Chondrocyte (in vitro differentiated cells): ENCODE measurements at regions not wholly inside any gene's neighbourhood (a gene's known extent, or its start where the extent isn't known, plus 50 kb on each side); places are given as distances from the start of the nearest gene placed in this dataset.
"Not testable (repeated sequence)": the region's sequence is repeated elsewhere in the genome, so short reads cannot be mapped to it uniquely, and the experiment has no call there.

Experiments used
- DNase-seq: peaks from one replicate; pipeline ENCODE4 v3.0.0; 2021; ENCODE audit warnings: mixed read lengths, low spot score
- H3K27ac Mint-ChIP-seq: one replicate; pipeline ENCODE4 v1.8.0; 2021; ENCODE audit warnings: mild to moderate bottlenecking, moderate library complexity, mixed read lengths; ENCODE audit not compliant: unreplicated experiment
- H3K27me3 Mint-ChIP-seq: 2 replicates; pipeline ENCODE4 v1.8.0; 2021; ENCODE audit warnings: low read depth, mixed read lengths
- H3K36me3 Mint-ChIP-seq: 2 replicates; pipeline ENCODE4 v1.8.0; 2021; ENCODE audit warnings: low read depth, mixed read lengths
- H3K4me1 Mint-ChIP-seq: 2 replicates; pipeline ENCODE4 v1.8.0; 2021; ENCODE audit warnings: low read depth, mild to moderate bottlenecking, mixed read lengths
- H3K4me3 Mint-ChIP-seq: one replicate; pipeline ENCODE4 v1.8.0; 2021; ENCODE audit warnings: mild to moderate bottlenecking, moderate library complexity, mixed read lengths; ENCODE audit not compliant: unreplicated experiment
- H3K9me3 Mint-ChIP-seq: 2 replicates; pipeline ENCODE4 v1.8.0; 2021; ENCODE audit warnings: low read depth, mixed read lengths
- TF ChIP-seq, protein P1 (sequence below): fragments of 200-600 bp; sonication (generic); IDR thresholded peaks from 2 replicates; pipeline ENCODE4 v1.5.0; 2021; ENCODE audit warnings: antibody characterized with exemption, mild to moderate bottlenecking, moderate library complexity

GRCh38 chr3:187855131-187855530 is 109.9 kb upstream of the BCL6 start:
- H3K4me3 Mint-ChIP-seq: no peak overlapping the region
- H3K9me3 Mint-ChIP-seq: peaks cover 6% of the 10 kb centered on the region
- H3K36me3 Mint-ChIP-seq: no peaks in the 10 kb centered on the region
- TF ChIP-seq, protein P1, sequence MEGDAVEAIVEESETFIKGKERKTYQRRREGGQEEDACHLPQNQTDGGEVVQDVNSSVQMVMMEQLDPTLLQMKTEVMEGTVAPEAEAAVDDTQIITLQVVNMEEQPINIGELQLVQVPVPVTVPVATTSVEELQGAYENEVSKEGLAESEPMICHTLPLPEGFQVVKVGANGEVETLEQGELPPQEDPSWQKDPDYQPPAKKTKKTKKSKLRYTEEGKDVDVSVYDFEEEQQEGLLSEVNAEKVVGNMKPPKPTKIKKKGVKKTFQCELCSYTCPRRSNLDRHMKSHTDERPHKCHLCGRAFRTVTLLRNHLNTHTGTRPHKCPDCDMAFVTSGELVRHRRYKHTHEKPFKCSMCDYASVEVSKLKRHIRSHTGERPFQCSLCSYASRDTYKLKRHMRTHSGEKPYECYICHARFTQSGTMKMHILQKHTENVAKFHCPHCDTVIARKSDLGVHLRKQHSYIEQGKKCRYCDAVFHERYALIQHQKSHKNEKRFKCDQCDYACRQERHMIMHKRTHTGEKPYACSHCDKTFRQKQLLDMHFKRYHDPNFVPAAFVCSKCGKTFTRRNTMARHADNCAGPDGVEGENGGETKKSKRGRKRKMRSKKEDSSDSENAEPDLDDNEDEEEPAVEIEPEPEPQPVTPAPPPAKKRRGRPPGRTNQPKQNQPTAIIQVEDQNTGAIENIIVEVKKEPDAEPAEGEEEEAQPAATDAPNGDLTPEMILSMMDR: no peak
- H3K4me1 Mint-ChIP-seq: no peaks in the 10 kb centered on the region
- no peaks in the 10 kb centered on the region for H3K27me3 Mint-ChIP-seq
- DNase-seq: no peak
- no peak overlapping the region for H3K27ac Mint-ChIP-seq

GRCh38 chr3:187856555-187856954 is 111.3 kb upstream of the BCL6 start:
- Mint-ChIP-seq H3K27ac (no peak overlapping the region), H3K27me3 (no peaks in the 10 kb centered on the region), H3K4me3 (no peak overlapping the region), H3K4me1 (no peaks in the 10 kb centered on the region), H3K36me3 (peaks cover 8% of the 10 kb centered on the region), H3K9me3 (peaks cover 18% of the 10 kb centered on the region)
- DNase-seq: no peak
- TF ChIP-seq, protein P1: no peak

GRCh38 chr3:187858041-187858440 is 112.8 kb upstream of the BCL6 start:
- no peaks in the 10 kb centered on the region for H3K27me3 Mint-ChIP-seq
- peaks cover 2% of the 10 kb centered on the region for H3K4me1 Mint-ChIP-seq
- peaks cover 10% of the 10 kb centered on the region for H3K36me3 Mint-ChIP-seq
- H3K9me3 Mint-ChIP-seq: peaks cover 15% of the 10 kb centered on the region
- H3K27ac Mint-ChIP-seq: no peak overlapping the region
- DNase-seq: no peak
- no peak overlapping the region for H3K4me3 Mint-ChIP-seq
- TF ChIP-seq, protein P1: no peak

DNA sequence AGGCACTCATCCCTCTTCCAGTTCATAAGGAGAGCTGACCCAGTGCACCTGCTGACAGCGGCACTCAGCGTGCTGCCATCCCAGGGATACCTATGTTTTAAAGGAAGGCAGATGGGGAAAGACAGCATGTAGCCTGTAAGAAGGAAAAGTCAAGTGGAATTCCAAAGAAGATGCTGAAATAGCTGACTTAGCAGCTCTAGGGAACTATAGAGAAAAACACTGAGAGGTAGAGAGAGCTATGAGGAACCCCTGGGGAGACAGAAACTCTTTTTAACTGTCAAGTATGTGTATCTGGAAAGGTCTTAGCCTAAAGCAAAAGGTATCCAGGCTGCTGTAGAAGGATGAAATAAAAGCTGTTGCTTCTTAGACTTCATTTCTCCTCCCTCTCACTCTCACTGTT is 113.4 kb upstream of the BCL6 start:
- Mint-ChIP-seq H3K36me3 (peaks cover 10% of the 10 kb centered on the region), H3K4me3 (no peak overlapping the region), H3K27me3 (no peaks in the 10 kb centered on the region), H3K9me3 (peaks cover 15% of the 10 kb centered on the region), H3K27ac (no peak overlapping the region), H3K4me1 (peaks cover 2% of the 10 kb centered on the region)
- TF ChIP-seq, protein P1: no peak
- no peak for DNase-seq

GRCh38 chr3:187862701-187863277 is 117.5 kb upstream of the BCL6 start:
- not testable (repeated sequence) for DNase-seq, H3K27ac Mint-ChIP-seq

More at GRCh38 chr3:187862701-187863277, 117.5 kb upstream of the BCL6 start:
- peaks cover 21% of the 10 kb centered on the region for H3K9me3 Mint-ChIP-seq
- H3K4me1 Mint-ChIP-seq, H3K27me3 Mint-ChIP-seq: not testable (repeated sequence)
- peaks cover 14% of the 10 kb centered on the region for H3K36me3 Mint-ChIP-seq
- peak overlapping the region; percentile 84 for H3K4me3 Mint-ChIP-seq
